Loucy (cell line): ENCODE measurements at regions not wholly inside any gene's neighbourhood (a gene's known extent, or its start where the extent isn't known, plus 50 kb on each side); places are given as distances from the start of the nearest gene placed in this dataset.

Experiments used
- H2AFZ ChIP-seq: fragments of 200-600 bp; sonication (generic); 2 replicates; pipeline ENCODE4 v1.6.0; 2016; ENCODE audit warnings: antibody characterized with exemption, mild to moderate bottlenecking, low read length, moderate library complexity
- H3F3A ChIP-seq: fragments of 200-600 bp; 2 replicates; pipeline ENCODE4 v1.6.0; 2016; ENCODE audit warnings: antibody characterized with exemption, low read depth, mild to moderate bottlenecking
- H3K27me3 ChIP-seq: fragments of 200-600 bp; sonication (generic); 2 replicates; pipeline ENCODE4 v1.6.1; 2014; ENCODE audit warnings: low read length, mild to moderate bottlenecking; ENCODE audit not compliant: insufficient read depth, poor library complexity, severe bottlenecking
- H3K36me3 ChIP-seq: fragments of 200-600 bp; sonication (generic); 2 replicates; pipeline ENCODE4 v1.6.1; 2016; ENCODE audit warnings: low read length; ENCODE audit not compliant: insufficient read depth
- H3K4me1 ChIP-seq: fragments of 200-600 bp; sonication (generic); 2 replicates; pipeline ENCODE4 v1.5.1; 2014; ENCODE audit warnings: low read length, mild to moderate bottlenecking; ENCODE audit not compliant: insufficient read depth, poor library complexity, severe bottlenecking
- H3K4me2 ChIP-seq: fragments of 200-600 bp; sonication (generic); 2 replicates; pipeline ENCODE4 v1.6.0; 2014; ENCODE audit warnings: antibody characterized with exemption, low read length, low read depth, mild to moderate bottlenecking; ENCODE audit not compliant: poor library complexity, severe bottlenecking
- H3K4me3 ChIP-seq: fragments of 200-600 bp; sonication (generic); 2 replicates; pipeline ENCODE4 v1.5.1; 2014; ENCODE audit warnings: low read length, mild to moderate bottlenecking, mixed read lengths; ENCODE audit not compliant: poor library complexity, severe bottlenecking
- H3K79me2 ChIP-seq: fragments of 200-600 bp; sonication (generic); 2 replicates; pipeline ENCODE4 v1.6.1; 2014; ENCODE audit warnings: low read length; ENCODE audit not compliant: insufficient read depth
- H3K9ac ChIP-seq: fragments of 200-600 bp; sonication (generic); 2 replicates; pipeline ENCODE4 v1.6.0; 2014; ENCODE audit warnings: mild to moderate bottlenecking, low read depth, low read length, moderate library complexity; ENCODE audit not compliant: poor library complexity, severe bottlenecking
- H3K9me2 ChIP-seq: fragments of 200-600 bp; sonication (generic); replicated peaks from 2 replicates; pipeline ENCODE4 v1.6.1; 2016; ENCODE audit warnings: low read depth, low read length, mixed read lengths
- H3K9me3 ChIP-seq: fragments of 200-600 bp; sonication (generic); 2 replicates; pipeline ENCODE4 v1.6.1; 2014; ENCODE audit warnings: mild to moderate bottlenecking, antibody characterized with exemption, low read length, low read depth; ENCODE audit not compliant: insufficient read depth
- H4K20me1 ChIP-seq: fragments of 200-600 bp; sonication (generic); 2 replicates; pipeline ENCODE4 v1.6.0; 2014; ENCODE audit warnings: antibody characterized with exemption, low read length, mild to moderate bottlenecking; ENCODE audit not compliant: insufficient read depth, poor library complexity, severe bottlenecking
- CTCF ChIP-seq: fragments of 200-600 bp; sonication (generic); conservative IDR thresholded peaks from 2 replicates; pipeline ENCODE4 v1.5.1; 2014; ENCODE audit warnings: mild to moderate bottlenecking, antibody characterized with exemption, low read length
- EZH2phosphoT487 ChIP-seq: fragments of 200-600 bp; IDR thresholded peaks from 2 replicates; pipeline ENCODE4 v1.6.1; 2018; ENCODE audit warnings: antibody characterized with exemption, mild to moderate bottlenecking, moderate library complexity, borderline replicate concordance

- H3K4me3 ChIP-seq: no peak overlapping the region
- no peak for TF ChIP-seq CTCF
- TF ChIP-seq EZH2phosphoT487: no peak
- H3K4me2 ChIP-seq: no peak overlapping the region
- no peaks in the 10 kb centered on the region for H3F3A ChIP-seq
- H3K27me3 ChIP-seq: no peaks in the 10 kb centered on the region
- no peak overlapping the region for H2AFZ ChIP-seq
- H3K36me3 ChIP-seq: no peaks in the 10 kb centered on the region
- H4K20me1 ChIP-seq: no peaks in the 10 kb centered on the region
- no peaks in the 10 kb centered on the region for H3K9me2 ChIP-seq
- H3K9ac ChIP-seq: no peak overlapping the region
- no peaks in the 10 kb centered on the region for H3K9me3 ChIP-seq
- no peaks in the 10 kb centered on the region for H3K79me2 ChIP-seq
- peaks cover 4% of the 10 kb centered on the region for H3K4me1 ChIP-seq
Measured at GRCh38 chr5:58399951-58400350, 59.9 kb downstream of the PLK2 start.

- no peak overlapping the region for H3K4me3 ChIP-seq
- no peaks in the 10 kb centered on the region for H3K79me2 ChIP-seq
- no peak overlapping the region for H2AFZ ChIP-seq
- H3K27me3 ChIP-seq: no peaks in the 10 kb centered on the region
- no peaks in the 10 kb centered on the region for H3K9me2 ChIP-seq
- peaks cover 4% of the 10 kb centered on the region for H3K4me1 ChIP-seq
- no peaks in the 10 kb centered on the region for H3K9me3 ChIP-seq
- no peaks in the 10 kb centered on the region for H3K36me3 ChIP-seq
- no peaks in the 10 kb centered on the region for H3F3A ChIP-seq
- no peak overlapping the region for H3K4me2 ChIP-seq
- TF ChIP-seq CTCF (no peak), EZH2phosphoT487 (no peak)
- H3K9ac ChIP-seq: no peak overlapping the region
- no peaks in the 10 kb centered on the region for H4K20me1 ChIP-seq
Measured at GRCh38 chr5:58394339-58394738, 65.5 kb downstream of the PLK2 start.

GRCh38 chr5:58393716-58394115 is 66.2 kb downstream of the PLK2 start:
- H3K79me2 ChIP-seq: no peaks in the 10 kb centered on the region
- H4K20me1 ChIP-seq: no peaks in the 10 kb centered on the region
- no peaks in the 10 kb centered on the region for H3K9me3 ChIP-seq
- no peaks in the 10 kb centered on the region for H3K27me3 ChIP-seq
- no peak overlapping the region for H3K4me2 ChIP-seq
- H2AFZ ChIP-seq: no peak overlapping the region
- H3K9me2 ChIP-seq: no peaks in the 10 kb centered on the region
- no peak overlapping the region for H3K4me3 ChIP-seq
- H3K36me3 ChIP-seq: no peaks in the 10 kb centered on the region
- no peaks in the 10 kb centered on the region for H3F3A ChIP-seq
- H3K4me1 ChIP-seq: peaks cover 4% of the 10 kb centered on the region
- no peak overlapping the region for H3K9ac ChIP-seq
- no peak for TF ChIP-seq CTCF
- TF ChIP-seq EZH2phosphoT487: no peak
